HUES6 (cell line): ENCODE measurements at regions not wholly inside any gene's neighbourhood (a gene's known extent, or its start where the extent isn't known, plus 50 kb on each side); places are given as distances from the start of the nearest gene placed in this dataset.

Experiments
- H3K27ac ChIP-seq: 2 replicates; pipeline ENCODE4 v1.7.0; 2013; ENCODE audit warnings: low read depth, mild to moderate bottlenecking, low read length, inconsistent platforms
- H3K27me3 ChIP-seq: 2 replicates; pipeline ENCODE4 v1.6.1; 2013; ENCODE audit warnings: low read length; ENCODE audit not compliant: control insufficient read depth, insufficient read depth
- H3K36me3 ChIP-seq: 2 replicates; pipeline ENCODE4 v1.6.1; 2013; ENCODE audit warnings: low read length; ENCODE audit not compliant: control insufficient read depth, insufficient read depth
- H3K4me1 ChIP-seq: 2 replicates; pipeline ENCODE4 v1.6.1; 2013; ENCODE audit warnings: low read length; ENCODE audit not compliant: control insufficient read depth, insufficient read depth
- H3K4me3 ChIP-seq: 2 replicates; pipeline ENCODE4 v1.5.1; 2013; ENCODE audit warnings: low read depth, low read length
- H3K9ac ChIP-seq: one replicate; pipeline ENCODE4 v1.6.1; 2013; ENCODE audit warnings: mild to moderate bottlenecking, low read length
- H3K9me3 ChIP-seq: 2 replicates; pipeline ENCODE4 v1.6.1; 2013; ENCODE audit warnings: low read depth, low read length; ENCODE audit not compliant: control insufficient read depth, insufficient read depth

- H3K4me3 ChIP-seq, result no peak overlapping the region
- H3K9me3 ChIP-seq, result no peaks in the 10 kb centered on the region
- H3K4me1 ChIP-seq, result peaks cover 25% of the 10 kb centered on the region
- H3K27me3 ChIP-seq, result no peaks in the 10 kb centered on the region
- H3K27ac ChIP-seq, result 0 out of 2 replicates have a peak overlapping the region, but pooled peaks have one; percentile 65
- no peak overlapping the region for H3K9ac ChIP-seq
- H3K36me3 ChIP-seq, result no peaks in the 10 kb centered on the region
Observed at GRCh38 chr5:143929486-143929885, 117.5 kb downstream of the HMHB1 start.

- Histone ChIP-seq H3K4me3 (no peak overlapping the region), H3K27me3 (no peaks in the 10 kb centered on the region), H3K36me3 (no peaks in the 10 kb centered on the region), H3K4me1 (peaks cover 18% of the 10 kb centered on the region), H3K9me3 (peaks cover 2% of the 10 kb centered on the region; the same call in 1 of the 2 replicates), H3K27ac (no peak overlapping the region), H3K9ac (no peak overlapping the region)
Observed at GRCh38 chr5:143930561-143930960, 118.6 kb downstream of the HMHB1 start.

- Histone ChIP-seq H3K9me3 (peaks cover 2% of the 10 kb centered on the region; the same call in 1 of the 2 replicates), H3K27ac (no peak overlapping the region), H3K36me3 (no peaks in the 10 kb centered on the region), H3K4me1 (peaks cover 17% of the 10 kb centered on the region), H3K4me3 (no peak overlapping the region), H3K27me3 (no peaks in the 10 kb centered on the region), H3K9ac (no peak overlapping the region)
Observed at GRCh38 chr5:143931476-143931875, 119.5 kb downstream of the HMHB1 start.

GRCh38 chr5:143931986-143932385 is 120.0 kb downstream of the HMHB1 start:
- Histone ChIP-seq H3K27ac (no peak overlapping the region), H3K4me1 (peaks cover 17% of the 10 kb centered on the region), H3K27me3 (no peaks in the 10 kb centered on the region), H3K4me3 (no peak overlapping the region), H3K9me3 (peaks cover 2% of the 10 kb centered on the region; the same call in 1 of the 2 replicates), H3K9ac (no peak overlapping the region), H3K36me3 (no peaks in the 10 kb centered on the region)

- H3K27me3 ChIP-seq, result no peaks in the 10 kb centered on the region
- no peak overlapping the region for H3K4me3 ChIP-seq
- peaks cover 2% of the 10 kb centered on the region; the same call in 1 of the 2 replicates for H3K9me3 ChIP-seq
- no peak overlapping the region for H3K9ac ChIP-seq
- H3K36me3 ChIP-seq, result no peaks in the 10 kb centered on the region
- peaks cover 17% of the 10 kb centered on the region for H3K4me1 ChIP-seq
- no peak overlapping the region for H3K27ac ChIP-seq
Observed at GRCh38 chr5:143932584-143932983, 120.6 kb downstream of the HMHB1 start.

GRCh38 chr5:143933451-143933850 is 121.5 kb downstream of the HMHB1 start:
- H3K4me3 ChIP-seq, result no peak overlapping the region
- H3K4me1 ChIP-seq, result peaks cover 17% of the 10 kb centered on the region
- H3K9me3 ChIP-seq, result peaks cover 2% of the 10 kb centered on the region; the same call in 1 of the 2 replicates
- no peaks in the 10 kb centered on the region for H3K36me3 ChIP-seq
- no peaks in the 10 kb centered on the region for H3K27me3 ChIP-seq
- H3K27ac ChIP-seq, result no peak overlapping the region
- no peak overlapping the region for H3K9ac ChIP-seq

- Histone ChIP-seq H3K4me3 (no peak overlapping the region), H3K9me3 (peaks cover 7% of the 10 kb centered on the region), H3K27ac (no peak overlapping the region), H3K4me1 (peaks cover 12% of the 10 kb centered on the region), H3K9ac (no peak overlapping the region), H3K36me3 (no peaks in the 10 kb centered on the region), H3K27me3 (no peaks in the 10 kb centered on the region)
Observed at GRCh38 chr5:143934821-143935220, 122.9 kb downstream of the HMHB1 start.

GRCh38 chr5:143938230-143938629 is 126.3 kb downstream of the HMHB1 start:
- Histone ChIP-seq H3K4me3 (no peak overlapping the region), H3K9ac (no peak overlapping the region), H3K27ac (no peak overlapping the region), H3K9me3 (peaks cover 21% of the 10 kb centered on the region), H3K36me3 (no peaks in the 10 kb centered on the region), H3K27me3 (no peaks in the 10 kb centered on the region), H3K4me1 (no peaks in the 10 kb centered on the region)

GRCh38 chr5:143946837-143947236 is 134.9 kb downstream of the HMHB1 start:
- H3K36me3 ChIP-seq, result no peaks in the 10 kb centered on the region
- no peaks in the 10 kb centered on the region for H3K27me3 ChIP-seq
- no peak overlapping the region for H3K9ac ChIP-seq
- peaks cover 14% of the 10 kb centered on the region; the same call in 1 of the 2 replicates for H3K9me3 ChIP-seq
- no peaks in the 10 kb centered on the region for H3K4me1 ChIP-seq
- H3K4me3 ChIP-seq, result no peak overlapping the region
- no peak overlapping the region for H3K27ac ChIP-seq

GRCh38 chr5:143947313-143947712 is 135.4 kb downstream of the HMHB1 start:
- Histone ChIP-seq H3K4me3 (no peak overlapping the region), H3K4me1 (no peaks in the 10 kb centered on the region), H3K9me3 (peaks cover 12% of the 10 kb centered on the region; the same call in 1 of the 2 replicates), H3K36me3 (no peaks in the 10 kb centered on the region), H3K27me3 (no peaks in the 10 kb centered on the region), H3K27ac (no peak overlapping the region), H3K9ac (no peak overlapping the region)

- no peaks in the 10 kb centered on the region for H3K4me1 ChIP-seq
- H3K9me3 ChIP-seq, result no peaks in the 10 kb centered on the region
- H3K9ac ChIP-seq, result no peak overlapping the region
- H3K27ac ChIP-seq, result no peak overlapping the region
- no peak overlapping the region for H3K4me3 ChIP-seq
- H3K36me3 ChIP-seq, result no peaks in the 10 kb centered on the region
- H3K27me3 ChIP-seq, result no peaks in the 10 kb centered on the region
Observed at GRCh38 chr5:143952809-143953208, 140.8 kb downstream of the HMHB1 start.

- Histone ChIP-seq H3K27me3 (no peaks in the 10 kb centered on the region), H3K27ac (no peak overlapping the region), H3K9me3 (no peaks in the 10 kb centered on the region), H3K4me3 (no peak overlapping the region), H3K9ac (no peak overlapping the region), H3K4me1 (no peaks in the 10 kb centered on the region), H3K36me3 (no peaks in the 10 kb centered on the region)
Observed at GRCh38 chr5:143953851-143954250, 141.9 kb downstream of the HMHB1 start.
